Retina (tissue), 1 donor: ENCODE measurements at regions not wholly inside any gene's neighbourhood (a gene's known extent, or its start where the extent isn't known, plus 50 kb on each side); places are given as distances from the start of the nearest gene placed in this dataset.
A peak's percentile ranks its signal among the peaks of the same experiment; 100 is the strongest.

Experiments
- DNase-seq: peaks from one replicate; pipeline ENCODE4 v3.0.0-alpha.2; 2016

DNA sequence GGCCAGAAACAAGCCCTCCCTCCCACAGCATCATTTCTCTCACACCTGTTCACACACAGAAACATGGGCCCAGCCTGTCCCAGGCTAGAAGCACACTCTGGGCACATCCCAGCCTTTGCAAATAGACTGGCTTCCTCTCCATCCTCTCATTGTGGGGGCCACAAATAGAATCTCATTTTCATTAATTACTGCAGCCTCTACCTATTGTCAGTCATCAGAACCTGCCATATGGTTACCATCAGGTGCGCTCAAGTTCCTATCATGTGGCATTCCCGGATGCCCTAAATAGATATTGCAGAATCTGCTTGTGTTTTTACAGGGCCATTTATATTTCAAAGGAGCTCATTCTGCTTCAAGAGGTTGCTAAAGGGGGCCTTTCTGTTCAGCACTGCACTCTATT, 460.7 kb downstream of the BCL11A start:
- no peak for DNase-seq

DNA sequence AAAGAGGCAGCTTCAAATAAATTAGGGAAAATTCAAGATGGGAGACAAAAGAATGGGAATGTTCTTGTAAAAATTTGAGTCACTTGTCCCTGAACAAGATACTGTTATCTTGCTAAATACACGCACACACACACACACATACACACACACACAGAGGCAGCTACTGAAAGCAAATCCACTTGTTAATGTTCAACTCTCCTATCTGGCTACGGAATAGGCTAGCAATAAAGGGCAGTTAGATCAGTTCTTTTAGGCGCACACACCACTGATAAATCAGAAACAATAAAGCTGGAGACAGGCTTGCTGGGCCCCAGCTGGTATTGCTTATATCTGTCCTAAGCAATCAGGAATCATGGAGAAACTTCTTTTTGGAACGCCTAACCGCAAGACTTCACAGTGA, 461.6 kb downstream of the BCL11A start:
- DNase-seq: peak; percentile 44

DNA sequence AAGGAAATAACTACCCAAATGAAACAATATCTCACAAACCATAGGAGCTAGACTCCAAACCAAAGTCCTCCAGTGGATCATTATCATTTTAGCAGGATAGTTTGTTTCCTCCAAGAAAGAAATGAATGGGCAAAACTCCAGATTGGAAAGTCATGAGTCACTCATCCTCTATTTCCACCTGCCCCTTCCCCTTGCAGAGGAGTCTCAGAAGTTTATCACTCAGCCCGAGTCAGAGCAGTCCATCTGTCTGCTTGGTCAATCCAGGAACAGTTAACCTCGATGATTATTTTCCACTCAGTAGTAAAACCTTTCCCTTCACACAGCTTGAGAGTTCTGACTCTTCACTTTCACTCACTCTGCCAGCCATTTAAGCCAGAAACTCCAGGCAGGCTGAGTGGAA, 462.2 kb downstream of the BCL11A start:
- no peak for DNase-seq

DNA sequence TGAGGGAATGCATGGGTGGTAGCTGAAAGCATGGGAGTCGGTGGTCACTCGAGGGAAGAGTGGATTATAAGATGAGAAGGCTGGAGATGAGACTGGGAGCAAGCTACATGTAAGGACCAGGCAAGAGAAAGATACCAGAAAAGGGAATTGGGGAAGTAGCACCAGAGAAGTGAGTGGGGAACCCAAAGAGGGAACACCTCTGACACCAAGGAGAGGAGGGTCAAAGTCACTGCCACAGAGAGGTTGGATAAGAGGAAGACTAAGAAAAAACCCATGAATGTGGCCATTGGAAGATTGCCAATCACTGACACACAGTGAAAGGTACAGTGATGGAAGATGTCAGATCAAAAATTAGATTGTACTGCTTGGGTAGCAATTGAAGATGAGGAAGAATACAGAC, 473.9 kb downstream of the BCL11A start:
- DNase-seq: no peak

DNA sequence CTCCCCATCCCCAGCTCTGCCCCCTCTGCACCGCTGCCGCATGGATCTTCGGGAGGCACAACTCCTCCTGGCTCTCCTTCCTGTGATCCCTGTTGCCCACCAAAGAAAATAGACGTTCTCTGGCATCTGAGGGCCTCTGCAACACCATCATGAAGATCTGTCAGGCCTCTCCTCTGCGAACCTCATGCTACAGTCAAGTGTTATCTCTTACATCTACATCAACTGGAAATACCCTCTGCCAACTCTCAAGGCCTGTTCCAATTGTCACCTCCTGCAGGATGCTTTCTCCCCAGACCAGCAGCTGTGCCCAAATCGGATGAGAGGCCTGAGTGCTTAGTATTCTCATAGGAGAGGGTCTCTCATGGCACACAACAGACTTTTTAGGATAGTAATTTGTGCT, 478.4 kb downstream of the BCL11A start:
- no peak for DNase-seq

DNA sequence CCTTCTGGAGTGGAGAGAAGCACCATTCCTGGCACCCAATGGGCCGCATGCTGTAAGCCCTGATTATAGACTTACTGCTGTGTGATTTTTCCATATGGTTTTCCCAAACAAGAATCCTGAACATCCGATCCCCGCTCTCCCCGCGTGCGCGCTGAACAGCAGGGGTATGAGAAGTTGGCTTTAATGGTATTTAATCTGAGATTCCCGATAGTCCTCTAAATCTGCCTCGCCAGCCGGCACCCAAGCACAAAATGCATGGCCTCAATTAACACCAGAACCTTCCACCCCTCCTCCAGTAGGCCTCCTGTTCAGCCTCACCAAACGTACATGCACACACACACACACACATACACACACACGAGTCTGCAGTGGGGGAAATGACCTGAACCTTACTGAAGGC, 480.3 kb downstream of the BCL11A start:
- no peak for DNase-seq

DNA sequence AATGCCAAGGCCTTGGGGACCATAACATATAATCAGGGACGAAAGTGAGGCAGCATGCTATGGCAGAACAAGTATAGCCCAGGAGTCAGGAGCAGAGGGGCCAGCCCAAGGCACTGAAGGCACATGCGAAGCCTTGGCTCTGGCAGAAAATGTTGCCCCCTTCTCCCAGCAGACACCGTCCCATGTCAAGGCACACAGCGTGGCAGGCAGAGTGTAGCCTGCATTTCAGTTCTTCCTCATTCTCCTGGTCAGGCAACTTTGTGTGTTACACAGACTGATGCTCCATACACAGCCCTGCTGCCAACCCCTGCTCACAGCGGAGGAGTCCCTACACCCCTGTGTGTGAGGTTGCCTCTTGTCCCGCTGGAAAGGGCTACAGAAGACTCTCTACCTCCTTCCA, 480.8 kb downstream of the BCL11A start:
- DNase-seq: no peak

DNA sequence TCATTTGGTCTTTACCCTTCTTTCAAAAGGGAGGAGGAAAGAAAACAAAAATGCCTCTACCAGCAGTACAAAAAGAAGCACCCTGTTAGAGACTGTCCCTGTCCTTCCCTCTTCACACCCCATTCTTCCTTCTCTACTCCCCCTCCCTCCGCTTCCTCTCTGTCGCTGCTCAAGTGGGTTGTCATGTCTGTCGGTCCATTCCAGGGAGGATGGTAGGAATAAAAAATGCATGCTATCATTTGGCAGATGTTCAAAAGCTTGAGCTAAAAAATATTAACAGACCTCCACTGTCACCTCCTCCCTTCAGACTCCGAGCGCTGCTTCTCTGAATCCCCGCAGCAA, 482.0 kb downstream of the BCL11A start:
- no peak for DNase-seq

DNA sequence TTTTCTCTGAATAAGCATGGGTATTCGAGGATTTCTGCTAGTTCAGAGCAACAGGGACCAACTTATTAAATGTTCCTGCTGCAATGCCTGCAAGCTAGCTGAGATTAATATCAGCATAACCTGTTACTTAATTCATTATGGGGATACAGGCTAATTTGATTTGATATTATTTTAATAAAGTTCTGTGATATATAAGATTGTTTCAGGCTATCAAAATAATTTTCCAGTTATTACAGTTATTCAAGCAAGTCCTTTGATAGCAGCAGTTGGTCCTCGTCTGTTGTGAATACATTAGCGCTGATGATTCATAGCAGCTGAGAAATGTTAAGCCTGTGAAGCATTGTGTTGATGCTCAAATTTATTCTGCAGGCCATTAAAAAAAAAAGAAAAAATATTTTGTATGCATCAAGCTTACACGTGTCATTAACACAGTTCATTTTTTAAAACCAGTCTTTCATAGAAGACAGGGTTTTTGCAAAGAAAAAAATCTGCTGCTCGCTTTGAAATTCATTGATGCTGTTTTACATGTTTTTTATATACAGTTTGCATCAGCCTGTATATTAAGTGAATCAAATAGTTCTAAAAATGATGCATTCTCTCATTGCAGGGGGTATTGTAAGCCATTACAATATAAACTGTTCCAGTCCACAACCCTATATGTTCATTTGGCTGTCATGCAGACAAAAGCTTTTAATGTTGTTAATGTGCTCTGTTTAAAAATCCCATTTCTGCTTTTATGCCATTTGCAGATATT, 482.5 kb downstream of the BCL11A start:
- DNase-seq: no peak

DNA sequence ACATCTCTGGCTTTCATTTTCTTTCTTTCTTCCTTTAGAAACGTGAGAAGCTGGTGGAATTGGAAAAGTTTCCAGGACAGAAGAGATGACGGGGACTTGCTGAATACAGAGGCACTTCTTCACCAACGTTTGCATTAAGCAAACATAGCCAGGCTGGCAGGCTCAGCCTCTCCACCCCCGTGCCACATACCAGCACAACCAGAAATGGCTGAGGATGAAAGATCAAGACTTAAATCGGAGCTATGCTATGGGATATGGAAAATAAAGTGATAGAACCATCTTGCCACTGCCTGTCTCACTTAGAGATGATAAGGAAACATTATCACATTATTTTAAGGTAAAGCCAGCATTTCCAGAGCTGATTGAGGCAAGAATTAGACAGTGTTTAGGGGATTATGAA, 483.3 kb downstream of the BCL11A start:
- DNase-seq: no peak

DNA sequence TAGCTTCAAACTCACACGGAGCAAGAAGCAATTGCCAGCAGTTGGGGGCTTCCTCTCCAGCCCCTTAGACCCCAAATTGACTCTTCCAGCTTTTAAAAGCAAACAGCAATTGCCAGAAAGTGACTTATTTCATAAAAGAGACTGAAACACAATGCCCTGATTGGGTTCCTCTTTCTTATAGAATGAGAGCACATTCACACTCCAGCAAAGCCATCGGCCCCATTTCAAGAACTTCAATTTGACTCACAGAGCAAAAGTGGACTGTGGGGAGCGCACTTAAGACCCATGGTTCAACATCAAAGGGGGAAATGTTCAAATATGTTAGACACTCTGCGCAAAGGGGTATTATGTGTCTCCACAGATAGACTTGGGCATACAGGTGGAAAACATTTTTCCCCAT, 484.7 kb downstream of the BCL11A start:
- DNase-seq: no peak

DNA sequence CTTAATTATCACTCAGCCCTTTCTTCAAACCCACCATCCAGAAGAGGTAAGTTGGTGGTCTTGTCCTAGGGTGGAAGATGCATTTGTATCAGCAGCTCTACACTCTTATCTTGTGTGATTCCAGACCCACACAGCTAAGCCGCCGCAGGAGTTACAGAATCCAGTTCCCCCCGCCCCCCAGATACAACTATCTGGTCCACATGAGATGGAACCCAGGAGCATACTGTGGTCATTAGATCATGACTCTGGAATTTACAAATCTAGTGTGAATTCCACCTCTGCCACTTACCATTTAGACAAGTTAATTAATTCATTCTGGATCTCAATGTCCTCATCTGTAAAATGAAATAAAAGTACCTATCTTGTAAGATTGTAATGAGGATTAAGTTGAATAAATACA, 486.4 kb downstream of the BCL11A start:
- no peak for DNase-seq

DNA sequence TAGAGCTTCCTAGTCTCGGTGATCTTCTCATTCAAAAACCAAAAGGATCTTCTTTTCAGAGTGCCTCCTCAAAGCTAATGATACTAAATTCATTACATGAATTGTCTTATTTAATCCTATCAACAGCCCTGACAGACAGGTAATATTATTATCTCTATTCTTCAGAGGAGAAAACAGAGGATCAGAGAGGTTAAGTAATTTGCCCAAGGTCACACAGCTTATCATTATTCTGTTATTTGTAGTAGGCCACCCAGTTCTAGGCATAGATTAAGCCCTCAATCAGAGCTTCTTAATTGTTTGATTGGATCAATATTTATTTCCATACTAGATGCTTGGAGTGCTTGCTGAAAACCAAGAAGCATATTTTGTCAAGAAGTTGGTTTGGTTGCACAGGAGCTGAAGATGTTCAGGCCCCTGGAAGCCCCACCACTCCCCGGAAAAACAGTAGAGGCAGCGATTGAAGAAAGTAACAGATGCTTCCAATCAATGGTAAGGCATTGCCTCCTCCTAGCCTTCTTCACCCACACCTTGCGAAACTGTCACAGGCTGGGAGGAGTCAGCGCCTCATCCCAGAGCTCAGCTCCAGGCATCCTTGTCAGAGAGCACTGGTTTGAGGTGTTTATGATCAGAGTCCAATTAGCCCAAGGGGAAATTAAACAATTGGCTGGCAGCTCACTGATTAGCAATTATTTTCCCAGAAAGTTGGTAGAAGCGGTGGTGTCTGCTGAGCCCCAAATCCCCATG, 487.2 kb downstream of the BCL11A start:
- no peak for DNase-seq

DNA sequence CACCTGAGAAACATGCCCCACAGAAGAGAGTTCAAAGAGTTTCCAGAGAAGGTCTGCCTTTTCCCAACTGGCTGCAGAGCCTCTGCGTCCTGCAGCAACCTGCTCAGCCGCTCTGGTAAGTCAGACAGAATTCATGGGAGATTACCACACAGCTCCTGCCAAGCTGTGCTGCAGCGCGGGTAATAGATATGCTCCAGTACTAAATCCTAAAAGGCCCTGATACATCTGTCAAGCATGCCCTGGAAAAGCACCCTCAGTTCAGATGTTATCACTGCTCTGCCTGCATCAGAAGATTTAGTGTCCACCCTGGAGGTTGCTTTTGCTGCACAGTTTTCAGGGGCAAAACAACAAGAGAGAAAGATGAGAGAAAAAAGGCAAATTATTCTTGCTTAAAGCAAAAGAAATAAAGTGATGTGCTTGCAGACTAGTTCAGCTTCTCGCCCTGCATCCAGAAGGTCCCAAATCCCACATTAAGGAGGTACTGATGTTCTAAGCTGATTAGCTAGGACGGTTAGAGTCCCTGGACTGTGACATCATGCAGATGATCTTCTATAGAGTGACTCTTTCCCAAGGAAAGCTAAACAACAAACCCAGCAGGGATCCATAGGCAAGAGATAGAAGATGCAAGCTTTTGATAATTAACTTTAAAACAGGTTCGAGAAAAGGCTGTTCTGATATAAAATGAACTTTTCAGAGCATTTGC, 488.6 kb downstream of the BCL11A start:
- DNase-seq: peak; percentile 39

DNA sequence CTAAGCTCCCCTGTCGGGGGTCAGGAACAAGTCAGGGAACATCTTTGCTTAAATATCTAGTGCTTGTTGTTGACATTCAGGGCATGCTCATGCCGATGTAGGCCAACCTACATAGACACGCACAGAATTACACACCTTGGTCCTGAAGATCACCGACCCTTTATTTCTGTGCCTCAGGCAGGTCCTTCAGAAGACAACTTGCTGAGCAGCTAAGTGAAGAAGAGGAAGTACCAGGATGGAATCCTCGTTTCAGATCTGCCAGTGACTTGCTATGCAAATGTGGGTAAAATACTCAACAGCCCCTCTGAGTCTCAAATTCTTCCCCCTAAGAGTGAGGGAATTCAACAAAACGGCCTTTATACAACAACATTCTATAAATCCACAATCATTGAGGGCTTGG, 494.7 kb downstream of the BCL11A start:
- no peak for DNase-seq

DNA sequence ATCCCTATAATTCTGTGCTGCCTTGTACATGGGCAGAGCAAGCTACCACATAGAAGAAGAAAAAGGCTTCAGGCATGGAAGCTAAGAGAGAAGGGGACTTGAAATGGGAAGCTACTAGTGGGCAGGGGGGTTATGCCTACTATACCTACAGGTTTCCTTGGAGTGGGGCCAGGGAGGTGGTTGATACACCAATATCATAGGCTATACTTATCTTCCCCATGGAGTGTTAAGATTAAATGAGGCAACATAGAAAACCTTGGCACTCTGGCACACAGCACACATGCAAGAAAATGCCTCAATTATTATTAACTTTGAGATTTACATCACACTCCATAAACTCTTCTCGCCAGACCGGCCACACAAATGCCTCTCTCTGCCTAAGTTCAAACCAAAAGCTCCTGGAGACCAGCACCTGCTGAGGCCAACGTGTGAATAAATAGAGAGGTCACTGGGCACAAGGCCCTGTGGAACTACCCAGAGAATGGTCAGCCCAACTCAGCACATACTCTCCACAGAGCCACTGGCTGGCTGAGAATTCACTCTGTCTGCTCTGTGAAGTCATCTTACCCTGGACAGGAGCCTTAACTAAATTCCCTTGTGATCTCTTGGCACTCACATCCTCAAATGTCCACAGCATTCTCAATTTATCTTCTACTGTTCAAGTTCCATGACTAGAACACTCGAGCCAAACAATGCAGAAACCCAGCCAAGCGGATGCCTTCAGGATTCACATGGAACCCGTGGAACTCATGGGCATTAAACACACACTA, 498.7 kb downstream of the BCL11A start:
- no peak for DNase-seq

DNA sequence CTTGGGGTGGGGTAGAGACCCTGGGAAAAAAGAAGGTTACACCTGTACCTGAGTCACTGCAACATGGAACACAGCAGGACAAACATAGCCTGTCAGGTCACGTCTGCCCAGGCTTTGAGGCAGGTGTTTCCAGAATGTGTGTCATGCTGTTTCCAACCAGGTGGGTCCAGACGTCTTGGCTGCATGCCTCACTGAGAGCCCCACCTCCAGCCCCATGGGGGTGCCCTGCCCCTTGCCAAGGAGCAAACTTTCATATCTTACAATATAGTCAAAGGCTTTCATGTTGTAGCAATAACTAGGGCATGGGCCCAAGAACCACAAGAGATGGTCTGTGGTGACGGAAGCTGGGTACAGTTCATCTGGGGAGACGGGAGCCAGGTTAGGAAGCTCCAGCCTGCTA, 499.7 kb downstream of the BCL11A start:
- DNase-seq: no peak

DNA sequence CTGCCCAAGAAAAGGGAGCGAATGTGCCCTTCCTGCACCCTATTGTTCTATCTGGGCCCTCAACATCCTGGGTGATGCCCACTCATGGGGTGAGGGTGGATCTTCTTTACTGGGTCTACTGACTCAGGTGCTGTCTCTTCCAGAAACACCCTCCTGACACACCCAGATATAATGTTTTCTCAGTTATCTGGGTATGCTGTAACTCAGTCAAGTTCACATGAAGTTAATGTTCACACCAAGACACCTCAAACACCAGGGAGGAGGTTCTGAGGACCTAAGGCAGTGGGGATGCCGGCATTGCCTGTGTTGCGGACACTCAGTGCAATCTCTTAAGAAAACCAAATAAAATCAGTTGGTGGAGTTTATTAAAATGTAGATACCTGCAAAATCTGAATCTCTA, 500.9 kb downstream of the BCL11A start:
- DNase-seq: no peak

DNA sequence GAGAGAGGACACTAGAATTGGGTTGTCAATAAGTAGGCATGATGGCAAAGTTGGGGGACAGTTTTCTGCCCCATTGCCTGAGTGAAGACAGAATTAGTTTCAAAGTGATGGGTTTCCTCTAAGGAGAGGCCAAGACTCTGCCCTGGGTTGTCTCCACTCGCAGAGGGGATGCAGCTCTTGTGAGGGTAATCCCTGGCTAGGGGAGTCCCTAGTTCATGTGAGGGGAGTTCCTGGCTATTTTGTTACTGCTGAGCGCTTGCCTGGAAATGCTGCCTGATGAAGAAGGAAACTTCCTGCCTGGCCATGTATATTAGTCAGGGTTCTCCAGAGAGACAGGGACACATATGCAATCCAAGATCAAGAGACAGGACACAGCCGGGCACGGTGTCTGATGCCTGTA, 501.5 kb downstream of the BCL11A start:
- no peak for DNase-seq

DNA sequence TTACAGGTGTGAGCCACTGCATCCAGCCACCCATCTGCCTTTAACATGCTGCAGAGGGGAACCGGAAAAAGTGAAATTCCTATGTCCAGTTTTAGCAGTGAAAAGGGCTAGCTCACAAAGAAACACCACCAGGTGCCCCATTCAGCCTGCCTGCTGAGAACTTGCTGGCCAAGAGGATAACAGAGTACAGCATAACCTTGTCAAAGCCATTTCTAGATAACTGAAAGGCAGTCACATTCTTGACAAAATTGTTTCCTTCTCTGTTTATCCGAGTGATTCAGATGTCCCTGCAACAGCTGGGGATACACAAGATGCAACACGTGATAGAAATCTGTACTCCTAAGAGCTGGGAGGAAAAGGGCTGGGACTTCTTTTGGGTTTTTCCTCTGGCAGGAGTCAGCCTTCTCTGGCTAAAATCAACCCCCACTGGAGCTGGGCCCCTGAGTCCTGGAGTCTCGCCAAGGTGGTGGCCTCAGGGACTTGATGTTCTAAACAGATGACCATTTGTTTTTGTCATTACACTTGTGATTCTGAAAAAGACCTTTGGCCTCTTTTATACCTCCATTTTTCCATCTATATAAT, 505.4 kb downstream of the BCL11A start:
- DNase-seq: no peak

DNA sequence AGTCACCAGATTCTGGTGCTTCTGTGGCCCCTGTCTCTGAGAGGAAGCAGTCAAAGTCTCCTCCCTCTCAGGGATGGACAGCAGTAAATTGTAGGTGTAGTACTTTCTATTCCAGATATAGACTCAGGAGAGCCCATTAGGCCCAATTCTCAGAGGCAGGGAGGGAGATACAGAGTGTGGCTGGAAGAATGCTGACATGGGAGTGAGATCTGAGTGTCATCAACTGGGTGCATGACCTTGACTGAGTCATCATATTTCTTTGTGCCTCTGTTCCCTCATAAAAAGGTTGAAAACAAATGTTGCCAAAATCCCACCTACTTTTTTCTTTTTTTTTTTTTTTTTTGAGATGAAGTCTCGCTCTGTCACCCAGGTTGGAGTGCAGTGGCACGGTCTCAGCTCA, 506.1 kb downstream of the BCL11A start:
- no peak for DNase-seq

DNA sequence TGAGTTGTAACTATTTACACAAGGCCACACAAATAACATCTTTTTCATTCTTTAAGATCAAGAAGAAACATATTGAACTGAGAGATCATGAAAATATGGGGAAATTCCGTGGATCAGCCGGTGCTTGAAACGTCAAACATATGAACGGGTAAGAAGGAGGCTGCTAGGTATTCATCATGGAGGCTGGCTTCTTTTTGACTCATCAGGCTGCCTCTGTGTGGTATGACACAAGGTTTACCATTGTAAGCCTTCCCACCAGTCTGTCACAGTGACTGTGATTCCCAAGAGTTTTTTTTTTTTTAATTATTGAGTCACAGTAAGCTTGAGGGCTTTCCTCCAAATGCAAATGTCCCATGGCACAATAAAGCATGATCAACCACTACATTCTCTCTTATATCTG, 506.9 kb downstream of the BCL11A start:
- DNase-seq: no peak

DNA sequence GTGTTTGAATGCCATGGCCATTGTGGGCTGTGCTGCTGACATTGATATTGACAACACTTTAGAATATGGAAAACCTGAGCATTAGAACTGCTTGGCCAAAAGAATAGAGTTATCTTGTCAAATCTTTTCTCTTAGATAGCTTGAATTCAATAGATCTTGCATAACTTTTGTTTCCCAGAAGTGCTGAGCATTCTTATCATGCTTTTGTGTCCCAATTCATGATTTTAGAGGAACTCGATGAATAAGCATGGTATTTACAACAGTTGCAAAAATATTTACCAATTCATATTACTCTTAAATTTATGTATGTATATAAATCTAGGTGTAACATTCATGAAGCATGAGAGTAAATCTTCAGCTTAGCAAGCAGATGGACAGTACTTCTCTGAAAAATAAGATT, 508.0 kb downstream of the BCL11A start:
- DNase-seq: no peak
